ENCODE measurements at regions not wholly inside any gene's neighbourhood (a gene's known extent, or its start where the extent isn't known, plus 50 kb on each side); places are given as distances from the start of the nearest gene placed in this dataset.
"Not testable (repeated sequence)": the region's sequence is repeated elsewhere in the genome, so short reads cannot be mapped to it uniquely, and the experiment has no call there.

- DNase-seq (ENCODE audit: low spot score) = no peak
These were observed 308.3 kb downstream of the HS3ST1 start for GRCh38 chr4:11120435-11120834.

GRCh38 chr4:11119474-11119873 is 309.2 kb downstream of the HS3ST1 start:
- DNase-seq (ENCODE audit: low spot score) = no peak

- no peak for DNase-seq (ENCODE audit: low spot score)
These were observed 310.2 kb downstream of the HS3ST1 start for GRCh38 chr4:11118513-11118912.

DNA sequence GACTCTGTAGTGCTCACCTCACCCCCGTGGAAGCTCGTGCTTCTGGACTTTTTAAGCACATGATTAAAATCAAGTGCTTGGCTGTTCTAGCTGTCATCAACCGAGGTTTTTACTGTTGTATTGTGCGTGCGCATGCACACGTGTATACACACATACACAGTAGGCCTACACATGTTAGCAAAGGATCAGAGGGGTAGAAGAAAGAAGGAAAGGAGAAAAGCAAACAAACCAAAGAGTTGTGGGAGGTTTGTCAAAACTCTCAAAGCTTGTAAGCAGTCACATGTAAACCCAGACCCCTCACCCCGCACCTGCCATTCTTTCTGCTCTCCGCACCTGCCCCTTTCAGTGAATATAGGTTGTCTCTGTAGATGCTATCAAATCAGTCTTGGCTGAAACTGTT is 311.8 kb downstream of the HS3ST1 start:
- no peak for DNase-seq (ENCODE audit: low spot score)

DNA sequence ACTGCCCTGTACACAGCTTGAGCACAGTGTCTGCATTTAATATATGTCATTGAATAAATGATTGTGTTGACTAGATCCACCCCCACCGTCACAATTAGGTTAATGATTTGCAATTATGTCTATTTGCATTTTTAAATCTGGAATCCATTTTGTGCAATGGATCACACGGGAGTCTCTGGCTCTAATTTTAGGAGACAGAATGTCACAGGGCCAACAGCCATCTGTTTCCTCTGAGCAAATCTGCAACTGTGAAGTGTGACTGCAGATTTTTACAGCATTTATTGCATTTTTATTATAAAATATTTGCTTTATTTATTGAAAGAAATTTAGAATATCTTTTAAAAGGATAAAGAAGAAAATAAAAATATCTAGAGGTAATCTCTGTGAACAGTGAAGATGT is 316.8 kb downstream of the HS3ST1 start:
- DNase-seq (ENCODE audit: low spot score) = peak; percentile 84

DNA sequence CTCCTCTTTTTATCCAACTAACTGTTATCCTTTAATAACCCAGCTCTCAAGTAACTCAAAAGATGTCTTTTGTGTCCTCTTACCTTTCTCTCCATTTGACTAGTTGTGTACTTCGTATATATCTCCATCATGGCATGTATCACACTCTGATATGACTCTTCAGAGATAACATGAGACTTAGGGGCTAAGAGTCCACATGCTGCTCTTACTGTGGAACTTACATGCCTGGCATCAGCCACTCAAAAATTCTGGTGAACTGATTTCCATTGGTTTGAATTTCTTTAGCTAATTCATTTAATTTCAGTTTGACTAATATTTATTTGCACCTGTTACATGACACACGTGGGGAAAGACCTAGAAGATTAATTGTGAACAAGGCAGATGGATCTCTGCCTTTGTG is 317.3 kb downstream of the HS3ST1 start:
- no peak for DNase-seq (ENCODE audit: low spot score)

GRCh38 chr4:11106759-11107158 is 321.9 kb downstream of the HS3ST1 start:
- no peak for DNase-seq (ENCODE audit: low spot score)

GRCh38 chr4:11106190-11106589 is 322.5 kb downstream of the HS3ST1 start:
- no peak for DNase-seq (ENCODE audit: low spot score)

GRCh38 chr4:11105715-11106114 is 323.0 kb downstream of the HS3ST1 start:
- DNase-seq (ENCODE audit: low spot score) = no peak

- DNase-seq (ENCODE audit: low spot score) = no peak
These were observed 330.2 kb downstream of the HS3ST1 start for GRCh38 chr4:11098461-11098860.

- DNase-seq (ENCODE audit: low spot score) = no peak
These were observed 331.0 kb downstream of the HS3ST1 start for GRCh38 chr4:11097725-11098124.

DNA sequence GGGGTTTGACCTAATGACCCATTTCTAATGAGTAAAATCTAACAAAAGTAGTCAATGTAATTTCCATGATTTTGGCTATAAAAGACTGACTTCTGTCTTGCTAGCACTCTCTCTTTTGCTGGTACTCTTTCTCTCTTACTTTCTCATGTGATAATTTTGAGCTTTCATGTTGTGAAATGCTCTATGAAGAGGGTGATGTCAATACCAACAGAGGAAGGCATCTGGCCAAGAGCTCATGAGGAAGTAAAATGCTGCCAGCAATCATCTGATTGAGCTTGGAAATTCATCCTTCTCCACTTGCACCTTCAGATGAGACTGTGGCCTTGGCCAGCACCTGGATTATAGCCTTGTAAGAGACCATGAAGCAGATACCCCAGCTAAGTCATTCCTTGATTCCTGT is 347.7 kb downstream of the HS3ST1 start:
- DNase-seq (ENCODE audit: low spot score) = no peak

DNA sequence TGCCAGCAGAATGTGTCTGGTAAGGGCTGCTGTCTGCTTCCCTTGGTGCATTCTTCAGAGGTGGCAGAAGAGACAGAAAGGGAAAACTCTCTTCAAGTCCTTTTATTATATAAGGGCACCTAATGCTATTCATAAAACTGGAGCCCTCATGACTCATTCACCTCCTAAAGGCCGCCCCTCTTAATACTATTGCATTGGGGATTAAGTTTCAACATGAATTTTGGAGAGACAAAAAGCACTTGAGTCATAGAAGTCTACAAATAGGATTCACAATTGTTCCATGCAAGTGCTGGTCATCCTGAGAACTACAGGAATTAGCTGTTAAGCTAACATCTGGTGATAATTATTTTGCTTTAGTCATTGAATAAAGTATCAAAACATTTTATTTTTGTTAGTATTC is 349.5 kb downstream of the HS3ST1 start:
- DNase-seq (ENCODE audit: low spot score) = no peak

GRCh38 chr4:11074581-11075241 is 354.0 kb downstream of the HS3ST1 start:
- peak; percentile 56 for DNase-seq (ENCODE audit: low spot score)

DNA sequence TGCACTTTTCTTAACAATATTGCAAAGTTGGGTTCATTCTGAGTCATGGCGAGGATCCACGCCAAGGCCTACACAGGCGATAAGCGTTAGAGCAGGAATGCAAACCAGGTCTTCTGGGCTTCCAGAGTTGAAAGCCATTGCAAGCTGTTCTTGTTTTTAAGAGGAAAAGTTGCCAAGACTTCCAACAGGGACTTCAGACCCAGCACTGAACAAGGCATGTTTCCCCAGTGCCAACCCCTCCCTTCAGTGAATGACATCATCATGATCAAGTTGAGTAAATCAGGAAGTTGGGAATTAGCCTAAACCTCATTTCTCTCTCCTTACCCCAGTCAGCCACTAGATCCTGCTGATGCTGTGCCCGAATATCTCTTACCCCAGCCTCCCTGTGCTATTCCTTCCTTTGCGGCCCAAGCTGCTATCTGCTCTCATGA is 355.1 kb downstream of the HS3ST1 start:
- DNase-seq (ENCODE audit: low spot score) = peak; percentile 98

GRCh38 chr4:11072999-11073398 is 355.7 kb downstream of the HS3ST1 start:
- DNase-seq (ENCODE audit: low spot score) = no peak

DNA sequence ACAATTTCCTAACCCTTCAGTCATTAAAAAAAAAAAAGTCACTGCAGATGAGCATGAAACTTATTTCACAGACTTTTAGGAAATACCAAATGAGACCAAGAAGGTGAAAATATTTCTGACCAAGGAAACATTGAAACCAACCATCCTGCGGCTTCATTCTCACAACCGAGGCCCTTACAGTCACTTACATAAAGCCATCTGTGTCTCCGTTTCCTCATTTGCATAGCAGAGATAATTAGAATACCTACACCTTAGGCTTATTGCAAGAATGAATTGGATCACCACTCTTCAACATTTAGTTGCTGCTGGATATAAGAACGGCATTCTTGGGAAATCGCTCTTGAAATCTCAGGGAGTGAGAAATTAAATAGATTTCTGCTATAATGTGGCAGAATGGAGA is 356.2 kb downstream of the HS3ST1 start:
- DNase-seq (ENCODE audit: low spot score) = no peak

DNA sequence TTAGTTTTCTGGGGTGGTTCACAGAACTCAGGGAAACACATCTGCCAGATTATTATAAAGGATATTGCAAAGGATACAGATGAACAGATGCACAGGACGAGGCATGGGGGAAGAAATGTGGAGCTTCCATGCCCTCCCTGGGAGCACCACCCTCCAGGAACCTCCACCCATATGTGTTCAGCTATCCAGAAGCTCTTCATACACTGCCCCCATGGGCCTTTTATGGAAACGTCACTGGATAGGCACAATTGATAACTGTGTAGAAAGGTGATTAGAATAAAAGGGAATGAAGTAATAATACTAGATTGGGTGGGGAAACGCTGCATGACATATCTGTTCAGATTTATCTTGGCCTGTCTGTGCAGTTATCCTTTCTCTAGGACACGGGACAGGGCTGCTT is 357.9 kb downstream of the HS3ST1 start:
- no peak for DNase-seq (ENCODE audit: low spot score)

DNA sequence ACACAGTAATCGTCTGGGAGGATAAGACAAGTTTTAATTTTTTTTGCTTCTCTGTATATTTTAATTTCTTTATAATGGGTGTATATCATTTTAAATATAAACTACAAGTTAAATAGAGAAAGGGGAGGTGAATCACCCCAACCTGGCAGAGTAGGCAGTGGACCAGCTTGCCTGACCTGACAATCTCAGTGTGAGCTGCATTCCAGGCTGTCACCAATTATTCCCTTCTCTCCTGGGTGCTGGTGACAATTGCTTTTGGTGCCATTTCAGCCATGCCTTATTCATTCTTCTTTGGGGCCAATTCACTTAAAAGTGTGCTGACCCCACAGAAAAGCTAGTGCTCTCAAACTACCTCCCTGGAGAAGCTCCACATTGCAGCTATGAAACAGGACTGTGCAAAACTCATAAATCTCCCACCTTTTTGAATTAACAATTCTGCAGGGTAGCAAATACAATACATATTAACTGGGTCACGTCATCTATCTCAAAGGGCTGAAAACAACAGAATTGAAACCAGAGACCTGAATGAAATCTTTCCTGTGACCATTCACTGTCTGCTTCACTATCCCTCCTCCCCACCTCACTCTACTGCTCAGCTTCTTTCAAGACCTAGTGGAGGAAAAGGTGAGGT is 359.0 kb downstream of the HS3ST1 start:
- peak; percentile 89 for DNase-seq (ENCODE audit: low spot score)

- peak; percentile 42 for DNase-seq (ENCODE audit: low spot score)
These were observed 359.6 kb downstream of the HS3ST1 start for GRCh38 chr4:11069083-11069482.

DNA sequence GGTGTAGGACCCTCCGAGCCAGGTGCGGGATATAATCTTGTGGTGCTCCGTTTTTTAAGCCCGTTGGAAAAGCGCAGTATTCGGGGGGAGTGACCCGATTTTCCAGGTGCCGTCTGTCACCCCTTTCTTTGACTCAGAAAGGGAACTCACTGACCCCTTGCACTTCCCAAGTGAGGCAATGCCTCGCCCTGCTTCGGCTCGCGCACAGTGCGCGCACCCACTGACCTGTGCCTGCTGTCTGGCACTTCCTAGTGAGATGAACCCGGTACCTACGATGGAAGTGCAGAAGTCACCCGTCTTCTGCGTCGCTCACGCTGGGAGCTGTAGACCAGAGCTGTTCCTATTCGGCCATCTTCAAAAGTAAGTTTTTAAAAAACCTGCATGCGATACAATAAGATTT is 362.1 kb downstream of the HS3ST1 start:
- not testable (repeated sequence) for DNase-seq (ENCODE audit: low spot score)

- DNase-seq (ENCODE audit: low spot score) = not testable (repeated sequence)
These were observed 368.1 kb downstream of the HS3ST1 start for GRCh38 chr4:11060637-11061036.

DNA sequence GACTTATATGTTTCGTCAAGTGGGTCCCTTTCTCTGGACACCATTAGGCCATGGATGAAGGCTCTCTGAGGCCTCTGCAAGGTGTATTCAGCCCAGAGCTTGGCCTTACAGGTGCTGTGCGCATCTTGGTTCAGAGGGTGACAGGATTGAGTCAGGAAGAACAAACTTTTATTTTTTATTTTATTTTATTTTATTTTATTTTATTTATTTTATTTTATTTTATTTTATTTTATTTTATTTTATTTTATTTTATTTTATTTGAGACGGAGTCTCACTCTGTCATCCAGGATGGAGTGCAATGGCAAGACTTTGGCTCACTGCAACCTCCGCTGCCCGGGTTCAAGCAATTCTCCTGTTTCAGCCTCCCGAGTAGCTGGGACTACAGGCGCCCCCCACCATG is 370.4 kb upstream of the CLNK start:
- DNase-seq (ENCODE audit: low spot score) = not testable (repeated sequence)
